ENCODE measurements at regions not wholly inside any gene's neighbourhood (a gene's known extent, or its start where the extent isn't known, plus 50 kb on each side); places are given as distances from the start of the nearest gene placed in this dataset.

- Histone ChIP-seq H3K9ac (ENCODE audit: low read depth, low read length) (no peak overlapping the region), H3K36me3 (ENCODE audit: insufficient read depth, low read length) (no peaks in the 10 kb centered on the region), H3K27me3 (ENCODE audit: insufficient read depth, low read length) (no peaks in the 10 kb centered on the region), H3K4me3 (ENCODE audit: low read length) (no peak overlapping the region), H3K9me3 (ENCODE audit: insufficient read depth, low read depth, low read length) (peaks cover 75% of the 10 kb centered on the region), H3K27ac (ENCODE audit: low read depth, low read length) (no peak overlapping the region), H3K4me1 (ENCODE audit: insufficient read depth, low read length) (no peaks in the 10 kb centered on the region)
- 72% methylated on average over 7 of the region's 7 CpGs for WGBS
Observed at GRCh38 chr11:55172734-55173415, 89.1 kb upstream of the TRIM48 start.

Data from HUES64 (cell line).